ENCODE measurements at regions not wholly inside any gene's neighbourhood (a gene's known extent, or its start where the extent isn't known, plus 50 kb on each side); places are given as distances from the start of the nearest gene placed in this dataset.

- no peak for DNase-seq (ENCODE audit: low spot score)
Observed at GRCh38 chr10:64505501-64505900, 984.3 kb downstream of the REEP3 start.

GRCh38 chr10:64506963-64507362 is 985.8 kb downstream of the REEP3 start:
- no peak for DNase-seq (ENCODE audit: low spot score)

GRCh38 chr10:64507651-64508028 is 986.4 kb downstream of the REEP3 start:
- DNase-seq (ENCODE audit: low spot score) = no peak

GRCh38 chr10:64508029-64508661 is 986.9 kb downstream of the REEP3 start:
- no peak for DNase-seq (ENCODE audit: low spot score)

- peak; percentile 86 for DNase-seq (ENCODE audit: low spot score)
Observed at GRCh38 chr10:64515970-64516699, 994.9 kb downstream of the REEP3 start.

- peak; percentile 63 for DNase-seq (ENCODE audit: low spot score)
Observed at GRCh38 chr10:64518456-64518855, 997.3 kb downstream of the REEP3 start.

- no peak for DNase-seq (ENCODE audit: low spot score)
Observed at GRCh38 chr10:64519427-64519826, 998.2 kb downstream of the REEP3 start.

- DNase-seq (ENCODE audit: low spot score) = no peak
Observed at GRCh38 chr10:64519831-64520230, 998.6 kb downstream of the REEP3 start.

GRCh38 chr10:64523065-64523759 is 1002.0 kb downstream of the REEP3 start:
- DNase-seq (ENCODE audit: low spot score) = no peak

GRCh38 chr10:64528294-64529002 is 1007.2 kb downstream of the REEP3 start:
- no peak for DNase-seq (ENCODE audit: low spot score)

- no peak for DNase-seq (ENCODE audit: low spot score)
Observed at GRCh38 chr10:64529003-64529350, 1007.8 kb downstream of the REEP3 start.

GRCh38 chr10:64534616-64535015 is 1013.4 kb downstream of the REEP3 start:
- DNase-seq (ENCODE audit: low spot score) = no peak

GRCh38 chr10:64535131-64535867 is 1014.1 kb downstream of the REEP3 start:
- no peak for DNase-seq (ENCODE audit: low spot score)

- no peak for DNase-seq (ENCODE audit: low spot score)
Observed at GRCh38 chr10:64537112-64537511, 1015.9 kb downstream of the REEP3 start.

- no peak for DNase-seq (ENCODE audit: low spot score)
Observed at GRCh38 chr10:64537928-64538327, 1016.7 kb downstream of the REEP3 start.

- DNase-seq (ENCODE audit: low spot score) = no peak
Observed at GRCh38 chr10:64546073-64546472, 1024.9 kb downstream of the REEP3 start.

- DNase-seq (ENCODE audit: low spot score) = no peak
Observed at GRCh38 chr10:64547168-64547567, 1026.0 kb downstream of the REEP3 start.

GRCh38 chr10:64555666-64556065 is 1034.5 kb downstream of the REEP3 start:
- no peak for DNase-seq (ENCODE audit: low spot score)

GRCh38 chr10:64558094-64558835 is 1037.1 kb downstream of the REEP3 start:
- DNase-seq (ENCODE audit: low spot score) = no peak

GRCh38 chr10:64571056-64571455 is 1049.9 kb downstream of the REEP3 start:
- no peak for DNase-seq (ENCODE audit: low spot score)

GRCh38 chr10:64573623-64574325 is 1052.6 kb downstream of the REEP3 start:
- no peak for DNase-seq (ENCODE audit: low spot score)
